SK-N-SH treated with all-trans-retinoic acid at 6 μM for 48 hours (cell line): ENCODE measurements at regions not wholly inside any gene's neighbourhood (a gene's known extent, or its start where the extent isn't known, plus 50 kb on each side); places are given as distances from the start of the nearest gene placed in this dataset.

Source experiments
- ATAC-seq: fragments of 200-7000 bp; cut with Tn5 transposase; 3 replicates; pipeline ENCODE4 v1.9.1; 2020; ENCODE audit warnings: mild to moderate bottlenecking, moderate library complexity
- ARNTL ChIP-seq: fragments of 450-650 bp; formaldehyde crosslinking; IDR thresholded peaks from 2 replicates; pipeline ENCODE4 v1.5.0; 2020; ENCODE audit warnings: low read depth, mild to moderate bottlenecking, moderate library complexity, borderline replicate concordance
- BACH2 ChIP-seq: fragments of 250-450 bp; sonication (Bioruptor Pico); IDR thresholded peaks from 2 replicates; pipeline ENCODE4 v1.9.0; 2021; ENCODE audit warnings: mild to moderate bottlenecking, borderline replicate concordance
- CSDC2 ChIP-seq: fragments of 250-450 bp; sonication (Bioruptor Pico); IDR thresholded peaks from 2 replicates; pipeline ENCODE4 v1.5.0; 2020; ENCODE audit warnings: mild to moderate bottlenecking, moderate library complexity
- ESRRG ChIP-seq: fragments of 250-450 bp; sonication (Bioruptor Pico); IDR thresholded peaks from 2 replicates; pipeline ENCODE4 v1.6.1; 2021; ENCODE audit warnings: mild to moderate bottlenecking
- ISL1 ChIP-seq: fragments of 250-450 bp; sonication (Bioruptor Pico); IDR thresholded peaks from 2 replicates; pipeline ENCODE4 v2.1.2; 2022; ENCODE audit warnings: mild to moderate bottlenecking, moderate library complexity
- OSR1 ChIP-seq: fragments of 250-450 bp; sonication (Bioruptor Pico); IDR thresholded peaks from 2 replicates; pipeline ENCODE4 v1.8.0; 2022; ENCODE audit warnings: moderate library complexity, mild to moderate bottlenecking, inconsistent platforms
- PPARA ChIP-seq: fragments of 250-450 bp; sonication (Bioruptor Pico); IDR thresholded peaks from 2 replicates; pipeline ENCODE4 v1.5.0; 2020; ENCODE audit warnings: mild to moderate bottlenecking, borderline replicate concordance
- RARB ChIP-seq: fragments of 250-450 bp; sonication (Bioruptor Pico); IDR thresholded peaks from 2 replicates; pipeline ENCODE4 v1.8.0; 2021; ENCODE audit warnings: mild to moderate bottlenecking, moderate library complexity
- TCF4 ChIP-seq: fragments of 250-450 bp; sonication (Bioruptor Pico); IDR thresholded peaks from 2 replicates; pipeline ENCODE4 v1.8.0; 2021; ENCODE audit warnings: mild to moderate bottlenecking, moderate library complexity, borderline replicate concordance
- TOX ChIP-seq: fragments of 250-450 bp; sonication (Bioruptor Pico); IDR thresholded peaks from 2 replicates; pipeline ENCODE4 v1.8.0; 2021; ENCODE audit warnings: mild to moderate bottlenecking, moderate library complexity, borderline replicate concordance
- ZC3H10 ChIP-seq: fragments of 250-450 bp; sonication (Bioruptor Pico); IDR thresholded peaks from 2 replicates; pipeline ENCODE4 v1.5.1; 2021; ENCODE audit warnings: mild to moderate bottlenecking, moderate library complexity
- ZFP3 ChIP-seq: fragments of 250-450 bp; sonication (Bioruptor Pico); IDR thresholded peaks from 2 replicates; pipeline ENCODE4 v1.5.0; 2020; ENCODE audit warnings: mild to moderate bottlenecking, moderate library complexity
- ZFP30 ChIP-seq: fragments of 450-650 bp; formaldehyde crosslinking; IDR thresholded peaks from 2 replicates; pipeline ENCODE4 v1.5.0; 2022; ENCODE audit warnings: mild to moderate bottlenecking, moderate library complexity
- ZNF565 ChIP-seq: fragments of 450-650 bp; formaldehyde crosslinking; conservative IDR thresholded peaks from 2 replicates; pipeline ENCODE4 v1.5.0; 2020; ENCODE audit warnings: low read depth, mild to moderate bottlenecking, moderate library complexity
- ZNF70 ChIP-seq: fragments of 450-650 bp; formaldehyde crosslinking; IDR thresholded peaks from 2 replicates; pipeline ENCODE4 v1.5.0; 2020; ENCODE audit warnings: mild to moderate bottlenecking, moderate library complexity
- ZNF8 ChIP-seq: fragments of 450-650 bp; formaldehyde crosslinking; IDR thresholded peaks from 2 replicates; pipeline ENCODE4 v1.5.0; 2020; ENCODE audit warnings: mild to moderate bottlenecking, moderate library complexity
- TF ChIP-seq, protein P1 (sequence below): fragments of 250-450 bp; sonication (Bioruptor Pico); IDR thresholded peaks from 2 replicates; pipeline ENCODE4 v1.5.1; 2021; ENCODE audit warnings: mild to moderate bottlenecking, moderate library complexity
- TF ChIP-seq, protein P2 (sequence below): fragments of 250-450 bp; sonication (Bioruptor Pico); IDR thresholded peaks from 2 replicates; pipeline ENCODE4 v1.5.1; 2020; ENCODE audit warnings: low read depth, mild to moderate bottlenecking, moderate library complexity
- TF ChIP-seq, protein P3 (sequence below): fragments of 250-450 bp; sonication (Bioruptor Pico); IDR thresholded peaks from 2 replicates; pipeline ENCODE4 v1.5.0; 2020; ENCODE audit warnings: mild to moderate bottlenecking, moderate library complexity
- TF ChIP-seq, protein P4 (sequence below): fragments of 250-450 bp; sonication (Bioruptor Pico); IDR thresholded peaks from 2 replicates; pipeline ENCODE4 v1.8.0; 2020; ENCODE audit warnings: mild to moderate bottlenecking, moderate library complexity, borderline replicate concordance
- TF ChIP-seq, protein P5 (sequence below): fragments of 250-450 bp; sonication (Bioruptor Pico); IDR thresholded peaks from 2 replicates; pipeline ENCODE4 v1.8.0; 2021; ENCODE audit warnings: low read depth, mild to moderate bottlenecking, moderate library complexity, borderline replicate concordance

DNA sequence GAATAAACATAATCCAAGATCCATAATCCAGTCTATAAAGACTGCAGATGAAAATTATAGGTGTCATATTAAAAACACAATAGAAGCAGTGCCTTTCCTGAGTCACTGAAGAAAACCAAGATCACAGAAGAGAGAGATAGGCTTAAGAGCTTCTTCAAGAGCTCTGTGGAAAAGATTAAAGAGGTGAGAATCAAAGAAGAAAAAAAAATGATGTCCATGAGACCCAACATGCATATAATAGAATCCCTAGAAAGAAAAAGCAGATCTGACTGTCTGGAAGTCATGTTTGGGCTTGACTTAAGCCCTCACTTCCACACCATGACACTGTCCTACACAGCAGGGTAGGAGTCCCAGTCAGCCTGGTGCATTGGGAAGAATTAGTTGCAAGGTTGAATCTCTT lies 205.6 kb upstream of the PROK2 start:
- TF ChIP-seq ZC3H10 (CRISPR knock-in tag) (no peak), PPARA (CRISPR knock-in tag) (no peak), ESRRG (CRISPR knock-in tag) (no peak), RARB (no peak)
- TF ChIP-seq, protein P1, sequence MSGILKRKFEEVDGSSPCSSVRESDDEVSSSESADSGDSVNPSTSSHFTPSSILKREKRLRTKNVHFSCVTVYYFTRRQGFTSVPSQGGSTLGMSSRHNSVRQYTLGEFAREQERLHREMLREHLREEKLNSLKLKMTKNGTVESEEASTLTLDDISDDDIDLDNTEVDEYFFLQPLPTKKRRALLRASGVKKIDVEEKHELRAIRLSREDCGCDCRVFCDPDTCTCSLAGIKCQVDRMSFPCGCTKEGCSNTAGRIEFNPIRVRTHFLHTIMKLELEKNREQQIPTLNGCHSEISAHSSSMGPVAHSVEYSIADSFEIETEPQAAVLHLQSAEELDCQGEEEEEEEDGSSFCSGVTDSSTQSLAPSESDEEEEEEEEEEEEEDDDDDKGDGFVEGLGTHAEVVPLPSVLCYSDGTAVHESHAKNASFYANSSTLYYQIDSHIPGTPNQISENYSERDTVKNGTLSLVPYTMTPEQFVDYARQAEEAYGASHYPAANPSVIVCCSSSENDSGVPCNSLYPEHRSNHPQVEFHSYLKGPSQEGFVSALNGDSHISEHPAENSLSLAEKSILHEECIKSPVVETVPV (CRISPR knock-in tag), result no peak
- TF ChIP-seq, all 23 proteins: peak for 0
- no peak for ATAC-seq

DNA sequence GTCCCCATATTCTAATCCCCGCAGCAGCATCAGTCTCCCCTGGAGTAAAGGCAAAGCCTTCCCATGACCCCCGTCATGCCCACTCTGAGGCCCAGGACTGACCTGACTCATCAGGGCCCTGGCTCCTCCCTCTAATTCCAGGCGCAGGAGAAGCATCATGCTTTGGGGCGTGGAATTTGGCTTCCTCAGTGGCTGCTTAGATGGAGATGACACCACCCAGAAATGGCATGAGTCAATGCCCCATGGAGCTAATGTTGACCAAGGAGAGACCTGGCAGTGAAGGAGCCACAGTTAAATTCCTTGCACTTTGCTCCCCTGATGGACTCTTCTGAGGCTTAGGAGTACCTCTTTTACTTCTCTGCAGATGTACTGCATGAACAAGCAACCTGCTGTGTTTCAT lies 204.2 kb upstream of the PROK2 start:
- no peak for TF ChIP-seq CSDC2 (CRISPR knock-in tag)
- TF ChIP-seq, protein P2, sequence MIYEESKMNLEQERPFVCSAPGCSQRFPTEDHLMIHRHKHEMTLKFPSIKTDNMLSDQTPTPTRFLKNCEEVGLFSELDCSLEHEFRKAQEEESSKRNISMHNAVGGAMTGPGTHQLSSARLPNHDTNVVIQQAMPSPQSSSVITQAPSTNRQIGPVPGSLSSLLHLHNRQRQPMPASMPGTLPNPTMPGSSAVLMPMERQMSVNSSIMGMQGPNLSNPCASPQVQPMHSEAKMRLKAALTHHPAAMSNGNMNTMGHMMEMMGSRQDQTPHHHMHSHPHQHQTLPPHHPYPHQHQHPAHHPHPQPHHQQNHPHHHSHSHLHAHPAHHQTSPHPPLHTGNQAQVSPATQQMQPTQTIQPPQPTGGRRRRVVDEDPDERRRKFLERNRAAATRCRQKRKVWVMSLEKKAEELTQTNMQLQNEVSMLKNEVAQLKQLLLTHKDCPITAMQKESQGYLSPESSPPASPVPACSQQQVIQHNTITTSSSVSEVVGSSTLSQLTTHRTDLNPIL, result no peak
- no peak for TF ChIP-seq PPARA (CRISPR knock-in tag)
- no peak for TF ChIP-seq TCF4 (CRISPR knock-in tag)
- no peak for TF ChIP-seq ZNF70 (CRISPR knock-in tag)
- TF ChIP-seq ZC3H10 (CRISPR knock-in tag), result no peak
- no peak for TF ChIP-seq ZFP30 (CRISPR knock-in tag)
- TF ChIP-seq, protein P3, sequence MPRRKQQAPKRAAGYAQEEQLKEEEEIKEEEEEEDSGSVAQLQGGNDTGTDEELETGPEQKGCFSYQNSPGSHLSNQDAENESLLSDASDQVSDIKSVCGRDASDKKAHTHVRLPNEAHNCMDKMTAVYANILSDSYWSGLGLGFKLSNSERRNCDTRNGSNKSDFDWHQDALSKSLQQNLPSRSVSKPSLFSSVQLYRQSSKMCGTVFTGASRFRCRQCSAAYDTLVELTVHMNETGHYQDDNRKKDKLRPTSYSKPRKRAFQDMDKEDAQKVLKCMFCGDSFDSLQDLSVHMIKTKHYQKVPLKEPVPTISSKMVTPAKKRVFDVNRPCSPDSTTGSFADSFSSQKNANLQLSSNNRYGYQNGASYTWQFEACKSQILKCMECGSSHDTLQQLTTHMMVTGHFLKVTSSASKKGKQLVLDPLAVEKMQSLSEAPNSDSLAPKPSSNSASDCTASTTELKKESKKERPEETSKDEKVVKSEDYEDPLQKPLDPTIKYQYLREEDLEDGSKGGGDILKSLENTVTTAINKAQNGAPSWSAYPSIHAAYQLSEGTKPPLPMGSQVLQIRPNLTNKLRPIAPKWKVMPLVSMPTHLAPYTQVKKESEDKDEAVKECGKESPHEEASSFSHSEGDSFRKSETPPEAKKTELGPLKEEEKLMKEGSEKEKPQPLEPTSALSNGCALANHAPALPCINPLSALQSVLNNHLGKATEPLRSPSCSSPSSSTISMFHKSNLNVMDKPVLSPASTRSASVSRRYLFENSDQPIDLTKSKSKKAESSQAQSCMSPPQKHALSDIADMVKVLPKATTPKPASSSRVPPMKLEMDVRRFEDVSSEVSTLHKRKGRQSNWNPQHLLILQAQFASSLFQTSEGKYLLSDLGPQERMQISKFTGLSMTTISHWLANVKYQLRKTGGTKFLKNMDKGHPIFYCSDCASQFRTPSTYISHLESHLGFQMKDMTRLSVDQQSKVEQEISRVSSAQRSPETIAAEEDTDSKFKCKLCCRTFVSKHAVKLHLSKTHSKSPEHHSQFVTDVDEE (CRISPR knock-in tag), result no peak
- no peak for TF ChIP-seq ZNF8 (CRISPR knock-in tag)
- no peak for TF ChIP-seq ARNTL (CRISPR knock-in tag)
- TF ChIP-seq ISL1 (CRISPR knock-in tag), result no peak
- TF ChIP-seq TOX, result no peak
- TF ChIP-seq, protein P1 (CRISPR knock-in tag), result no peak
- TF ChIP-seq OSR1, result no peak
- TF ChIP-seq, protein P4, sequence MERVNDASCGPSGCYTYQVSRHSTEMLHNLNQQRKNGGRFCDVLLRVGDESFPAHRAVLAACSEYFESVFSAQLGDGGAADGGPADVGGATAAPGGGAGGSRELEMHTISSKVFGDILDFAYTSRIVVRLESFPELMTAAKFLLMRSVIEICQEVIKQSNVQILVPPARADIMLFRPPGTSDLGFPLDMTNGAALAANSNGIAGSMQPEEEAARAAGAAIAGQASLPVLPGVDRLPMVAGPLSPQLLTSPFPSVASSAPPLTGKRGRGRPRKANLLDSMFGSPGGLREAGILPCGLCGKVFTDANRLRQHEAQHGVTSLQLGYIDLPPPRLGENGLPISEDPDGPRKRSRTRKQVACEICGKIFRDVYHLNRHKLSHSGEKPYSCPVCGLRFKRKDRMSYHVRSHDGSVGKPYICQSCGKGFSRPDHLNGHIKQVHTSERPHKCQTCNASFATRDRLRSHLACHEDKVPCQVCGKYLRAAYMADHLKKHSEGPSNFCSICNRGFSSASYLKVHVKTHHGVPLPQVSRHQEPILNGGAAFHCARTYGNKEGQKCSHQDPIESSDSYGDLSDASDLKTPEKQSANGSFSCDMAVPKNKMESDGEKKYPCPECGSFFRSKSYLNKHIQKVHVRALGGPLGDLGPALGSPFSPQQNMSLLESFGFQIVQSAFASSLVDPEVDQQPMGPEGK (CRISPR knock-in tag), result no peak
- TF ChIP-seq ZNF565 (CRISPR knock-in tag), result no peak
- TF ChIP-seq, protein P5, sequence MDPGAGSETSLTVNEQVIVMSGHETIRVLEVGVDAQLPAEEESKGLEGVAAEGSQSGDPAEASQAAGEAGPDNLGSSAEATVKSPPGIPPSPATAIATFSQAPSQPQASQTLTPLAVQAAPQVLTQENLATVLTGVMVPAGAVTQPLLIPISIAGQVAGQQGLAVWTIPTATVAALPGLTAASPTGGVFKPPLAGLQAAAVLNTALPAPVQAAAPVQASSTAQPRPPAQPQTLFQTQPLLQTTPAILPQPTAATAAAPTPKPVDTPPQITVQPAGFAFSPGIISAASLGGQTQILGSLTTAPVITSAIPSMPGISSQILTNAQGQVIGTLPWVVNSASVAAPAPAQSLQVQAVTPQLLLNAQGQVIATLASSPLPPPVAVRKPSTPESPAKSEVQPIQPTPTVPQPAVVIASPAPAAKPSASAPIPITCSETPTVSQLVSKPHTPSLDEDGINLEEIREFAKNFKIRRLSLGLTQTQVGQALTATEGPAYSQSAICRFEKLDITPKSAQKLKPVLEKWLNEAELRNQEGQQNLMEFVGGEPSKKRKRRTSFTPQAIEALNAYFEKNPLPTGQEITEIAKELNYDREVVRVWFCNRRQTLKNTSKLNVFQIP (CRISPR knock-in tag), result no peak
- no peak for TF ChIP-seq BACH2 (CRISPR knock-in tag)
- no peak for TF ChIP-seq ZFP3
- no peak for TF ChIP-seq ESRRG (CRISPR knock-in tag)
- TF ChIP-seq, all 23 proteins: peak for 0

More for the DNA sequence above, 204.2 kb upstream of the PROK2 start:
- no peak for ATAC-seq
